D721Med (cell line): ENCODE measurements at regions not wholly inside any gene's neighbourhood (a gene's known extent, or its start where the extent isn't known, plus 50 kb on each side); places are given as distances from the start of the nearest gene placed in this dataset.

Experiments used
- DNase-seq: peaks from one replicate; pipeline ENCODE4 v3.0.0; 2011; ENCODE audit warnings: low spot score; ENCODE audit not compliant: insufficient read length
- FAIRE-seq: peaks from 2 replicates; lab custom pipeline; 2011; peaks lifted over from hg19 to GRCh38; lab: Jason Lieb, UNC
- TF ChIP-seq, protein P1 (sequence below): IDR thresholded peaks from 2 replicates; pipeline ENCODE4 v1.5.1; 2012; ENCODE audit warnings: mild to moderate bottlenecking, control low read depth; ENCODE audit not compliant: insufficient read depth; ENCODE audit errors: missing control alignments

DNA sequence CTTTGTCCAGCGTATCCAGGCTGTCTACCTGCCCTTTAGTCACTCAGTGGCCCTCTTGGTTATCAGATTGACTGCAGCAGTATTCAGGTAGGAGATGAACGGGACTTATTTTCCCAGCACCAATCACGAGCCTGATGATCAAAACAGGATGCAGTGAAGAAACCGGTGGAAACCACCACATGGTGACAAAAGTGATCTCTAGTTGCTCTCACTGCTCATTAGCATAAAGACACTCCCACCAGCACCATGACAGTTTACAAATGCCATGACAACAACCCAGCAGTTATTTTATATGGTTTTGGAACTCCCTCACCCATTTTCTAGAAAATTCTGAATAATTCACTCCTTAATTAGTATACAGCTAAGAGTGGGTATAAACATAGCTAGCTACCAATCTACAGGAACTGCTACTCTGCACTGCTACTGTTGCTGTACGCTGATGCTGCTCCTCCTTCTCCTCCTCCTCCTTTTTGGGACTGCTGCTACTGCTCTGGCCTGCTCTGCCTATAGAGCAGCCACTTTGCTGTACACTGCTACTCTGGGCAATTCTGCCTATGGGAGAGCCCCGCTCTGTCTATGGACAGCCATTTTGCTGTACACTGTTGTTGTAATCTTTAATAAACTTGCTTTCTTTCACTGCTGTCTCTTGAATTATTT is 142.5 kb upstream of the SSTR1 start:
- no peak for DNase-seq
- no peak for FAIRE-seq
- TF ChIP-seq, protein P1, sequence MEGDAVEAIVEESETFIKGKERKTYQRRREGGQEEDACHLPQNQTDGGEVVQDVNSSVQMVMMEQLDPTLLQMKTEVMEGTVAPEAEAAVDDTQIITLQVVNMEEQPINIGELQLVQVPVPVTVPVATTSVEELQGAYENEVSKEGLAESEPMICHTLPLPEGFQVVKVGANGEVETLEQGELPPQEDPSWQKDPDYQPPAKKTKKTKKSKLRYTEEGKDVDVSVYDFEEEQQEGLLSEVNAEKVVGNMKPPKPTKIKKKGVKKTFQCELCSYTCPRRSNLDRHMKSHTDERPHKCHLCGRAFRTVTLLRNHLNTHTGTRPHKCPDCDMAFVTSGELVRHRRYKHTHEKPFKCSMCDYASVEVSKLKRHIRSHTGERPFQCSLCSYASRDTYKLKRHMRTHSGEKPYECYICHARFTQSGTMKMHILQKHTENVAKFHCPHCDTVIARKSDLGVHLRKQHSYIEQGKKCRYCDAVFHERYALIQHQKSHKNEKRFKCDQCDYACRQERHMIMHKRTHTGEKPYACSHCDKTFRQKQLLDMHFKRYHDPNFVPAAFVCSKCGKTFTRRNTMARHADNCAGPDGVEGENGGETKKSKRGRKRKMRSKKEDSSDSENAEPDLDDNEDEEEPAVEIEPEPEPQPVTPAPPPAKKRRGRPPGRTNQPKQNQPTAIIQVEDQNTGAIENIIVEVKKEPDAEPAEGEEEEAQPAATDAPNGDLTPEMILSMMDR = no peak

DNA sequence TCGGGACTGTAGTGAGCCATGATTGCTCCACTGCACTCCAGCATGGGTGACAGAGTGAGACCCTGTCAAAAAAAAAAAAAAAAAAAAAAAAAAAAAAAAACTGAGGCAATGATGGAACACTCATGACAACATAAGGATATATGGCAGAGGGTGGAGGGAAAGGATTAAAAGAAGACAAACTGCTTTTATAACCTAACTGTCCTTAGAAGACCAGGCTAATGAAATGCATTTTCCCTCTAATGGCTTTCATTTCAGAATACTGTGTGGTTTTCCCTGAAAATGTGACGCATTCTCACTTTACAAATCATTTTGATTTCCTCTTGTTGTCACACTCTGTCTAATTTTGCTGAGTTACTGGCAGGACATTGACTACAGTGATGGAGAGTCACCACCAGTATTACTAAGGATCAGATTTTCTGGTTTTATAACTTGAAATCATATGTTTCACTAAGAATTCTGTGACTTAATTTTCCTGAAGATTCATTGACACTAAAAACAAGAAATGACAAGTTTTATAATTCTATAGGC is 137.6 kb upstream of the SSTR1 start:
- FAIRE-seq = no peak
- no peak for DNase-seq
- TF ChIP-seq, protein P1 = no peak

DNA sequence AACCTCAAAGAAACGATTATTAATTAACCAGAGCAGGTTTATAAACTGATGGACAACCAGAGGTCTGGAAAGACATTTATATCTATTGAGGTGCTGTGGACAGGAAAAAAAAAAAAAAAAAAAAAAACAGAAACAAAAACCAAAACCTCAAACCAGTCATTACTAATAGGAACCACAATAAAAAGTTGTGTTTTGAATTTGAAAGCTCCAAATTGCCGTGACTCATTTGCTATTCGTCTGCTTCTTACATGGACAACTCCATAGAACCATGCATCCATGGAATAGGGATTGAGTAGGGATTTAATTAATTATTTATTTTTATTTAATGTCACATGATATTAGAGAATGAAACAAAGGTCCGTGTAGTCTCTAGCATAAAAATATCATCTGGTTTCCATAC is 134.1 kb upstream of the SSTR1 start:
- DNase-seq (no peak), FAIRE-seq (no peak)
- TF ChIP-seq, protein P1 = no peak

DNA sequence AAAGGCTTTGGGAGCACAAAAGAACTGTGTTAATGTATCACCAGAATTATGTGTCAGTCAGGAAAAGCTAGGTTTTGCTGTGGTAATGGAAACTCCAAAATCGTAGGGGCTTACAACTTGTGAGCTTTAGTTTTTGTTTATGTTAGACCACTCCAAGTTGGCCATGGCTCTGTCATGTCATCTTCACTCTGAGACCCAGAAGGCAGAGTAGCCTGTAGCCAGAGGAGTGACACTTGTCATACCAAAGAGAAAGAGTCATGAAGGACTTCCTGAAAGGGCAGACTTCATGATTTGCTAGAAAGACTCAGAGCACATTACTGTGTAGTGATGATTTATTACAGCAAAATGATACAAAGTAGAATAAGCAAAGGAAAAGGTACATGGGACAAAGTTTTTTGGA is 133.6 kb upstream of the SSTR1 start:
- no peak for DNase-seq
- TF ChIP-seq, protein P1 = no peak
- FAIRE-seq = no peak

DNA sequence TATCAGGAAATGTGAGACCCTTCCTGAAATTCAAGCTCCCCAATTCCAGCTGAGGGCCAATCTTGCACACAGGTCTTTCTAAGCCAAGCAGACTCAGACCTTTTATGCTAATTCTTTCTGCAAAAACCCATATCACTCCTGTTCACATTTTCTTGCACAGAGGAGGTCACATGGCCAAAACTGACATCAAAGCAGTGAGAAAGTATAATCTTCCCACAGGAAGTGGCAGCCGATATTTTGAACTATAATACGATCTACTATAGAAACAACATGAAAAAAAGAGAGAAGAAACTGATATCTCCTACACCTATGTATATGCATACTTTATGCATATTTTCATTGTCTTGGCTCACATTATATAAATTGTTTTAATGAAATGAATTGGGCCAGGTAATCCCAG is 132.9 kb upstream of the SSTR1 start:
- no peak for FAIRE-seq
- TF ChIP-seq, protein P1 = no peak
- no peak for DNase-seq

DNA sequence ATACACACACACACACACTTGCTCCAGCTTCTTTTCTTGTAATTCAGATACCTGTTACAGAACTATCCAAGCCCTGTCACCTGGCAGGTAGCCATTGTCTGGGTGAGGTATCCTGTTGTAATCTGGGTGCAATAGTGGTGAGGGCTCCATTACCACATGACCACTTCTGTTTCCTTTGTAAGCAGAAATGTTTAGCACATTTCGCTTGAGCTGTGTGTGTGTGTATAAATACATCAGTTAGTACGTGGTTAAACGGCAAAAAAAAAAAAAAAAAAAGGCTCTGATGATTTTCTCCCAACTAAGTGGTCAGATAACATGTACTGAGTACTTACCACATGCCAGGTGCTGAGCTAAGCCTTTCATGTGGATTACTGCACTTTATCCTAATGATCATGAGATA is 129.3 kb upstream of the SSTR1 start:
- FAIRE-seq (no peak), DNase-seq (no peak)
- TF ChIP-seq, protein P1 = no peak

DNA sequence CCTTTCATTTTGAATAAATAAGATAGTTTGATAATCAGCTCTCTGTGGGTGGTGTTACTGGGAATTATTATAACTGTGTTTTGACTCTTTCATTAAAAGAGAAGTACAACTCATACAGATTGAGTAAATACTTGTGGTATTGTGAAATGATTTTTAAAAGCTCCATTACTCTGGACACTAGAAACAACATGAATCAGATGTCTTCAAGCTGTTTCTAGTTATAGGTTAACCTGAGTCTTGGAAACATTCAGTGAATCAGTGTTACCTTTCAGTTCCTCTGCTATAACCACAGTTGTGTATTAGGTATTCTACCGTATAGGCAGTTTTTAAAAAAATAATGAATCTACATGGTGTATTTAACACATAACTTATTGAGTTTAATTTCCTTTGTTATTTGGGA is 128.4 kb upstream of the SSTR1 start:
- DNase-seq (no peak), FAIRE-seq (no peak)
- TF ChIP-seq, protein P1 = no peak
